ENCODE measurements at regions not wholly inside any gene's neighbourhood (a gene's known extent, or its start where the extent isn't known, plus 50 kb on each side); places are given as distances from the start of the nearest gene placed in this dataset.

DNA sequence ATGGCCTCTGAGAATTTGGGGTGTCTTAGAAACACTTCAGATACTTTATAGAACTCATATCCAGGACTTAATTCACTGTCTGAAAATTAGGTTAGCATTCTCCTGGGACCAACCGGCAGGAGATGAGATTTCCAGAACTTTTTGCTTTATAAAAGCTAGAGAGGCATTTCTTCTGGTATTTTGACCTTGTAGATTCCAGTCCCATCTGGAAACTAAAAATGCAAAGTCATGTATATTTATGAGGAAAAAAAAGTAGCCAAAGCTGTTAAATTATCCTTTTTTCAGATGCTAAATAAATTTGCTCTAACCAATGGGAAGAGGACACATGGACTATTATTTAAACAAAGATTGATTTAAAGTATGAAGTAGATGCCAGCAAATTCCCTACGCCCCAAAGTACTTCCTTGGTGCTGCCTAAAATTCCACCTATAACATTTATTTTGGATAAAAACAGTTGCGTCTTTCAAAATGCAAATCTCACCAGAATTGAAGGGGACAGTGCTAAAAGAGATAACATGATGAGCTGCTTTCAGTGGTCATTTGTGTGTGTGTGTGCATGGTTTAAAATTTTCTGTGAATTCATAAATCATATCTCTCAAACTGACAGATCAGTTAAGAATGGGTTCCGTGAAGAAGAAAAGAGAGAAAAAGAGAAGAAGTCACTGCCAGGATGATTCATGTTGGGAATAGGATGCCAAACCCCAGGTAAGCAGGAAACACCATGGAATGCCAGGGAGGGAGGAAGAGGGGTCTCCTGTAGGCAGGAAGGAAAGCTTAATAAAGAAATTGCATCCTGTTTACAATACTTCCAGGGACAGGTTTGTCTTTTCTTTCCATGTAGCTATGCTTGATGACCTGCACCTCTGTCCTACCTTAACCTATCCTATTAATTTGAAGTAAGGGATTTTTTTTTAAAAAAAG is 97.7 kb upstream of the RGS6 start:
- DNase-seq: no peak

- DNase-seq: no peak
Observed at GRCh38 chr14:71852181-71852580, 80.0 kb upstream of the RGS6 start.

- peak in 2 of 6 experiments; percentile 1 to 5 for DNase-seq
Observed at GRCh38 chr14:71855399-71856036, 76.7 kb upstream of the RGS6 start.

- no peak for DNase-seq
Observed at GRCh38 chr14:71856199-71856919, 75.9 kb upstream of the RGS6 start.

- DNase-seq: no peak
Observed at GRCh38 chr14:71863049-71863448, 69.2 kb upstream of the RGS6 start.

DNA sequence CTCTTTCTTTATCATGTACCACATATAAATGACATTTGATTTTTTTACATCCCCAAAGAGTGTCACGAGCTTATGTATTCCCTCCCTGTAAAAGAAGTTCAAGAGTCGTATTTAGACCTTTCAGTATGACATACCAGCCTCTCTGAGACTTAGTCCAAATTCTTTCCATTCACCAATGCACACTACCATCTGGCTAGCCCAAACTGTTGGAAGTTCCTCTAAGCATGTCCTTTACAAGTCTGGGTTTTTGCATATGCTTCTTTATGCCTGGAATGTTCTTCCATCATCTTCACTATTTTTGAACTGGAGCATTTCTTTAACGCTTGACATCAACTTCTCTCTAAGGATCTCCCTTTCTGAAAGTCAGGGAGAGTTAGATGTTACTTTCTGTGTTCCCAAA is 68.5 kb upstream of the RGS6 start:
- DNase-seq: no peak

Measured in stimulated activated naive CD4-positive, alpha-beta T cell (primary cell).